ENCODE measurements at regions not wholly inside any gene's neighbourhood (a gene's known extent, or its start where the extent isn't known, plus 50 kb on each side); places are given as distances from the start of the nearest gene placed in this dataset.

- TF ChIP-seq POLR2A (IDR thresholded peaks at IDR 0.05) (no peak), CTCF (IDR thresholded peaks at IDR 0.05) (no peak)
- no peaks in the 10 kb centered on the region for H3K36me3 ChIP-seq (ENCODE audit: low read depth, missing control alignments)
- no peak for DNase-seq
- H3K9me3 ChIP-seq: no peaks in the 10 kb centered on the region
- intact Hi-C loops (cut with DNase I; ENCODE audit: low total_unique reads): no loop called here
- no peaks in the 10 kb centered on the region for H3K27me3 ChIP-seq
- H3K27ac ChIP-seq: no peak overlapping the region
- H3K4me3 ChIP-seq: no peak overlapping the region
- WGBS, 2 donors: 86 to 89% methylated on average over 2 of the region's 2 CpGs
- no peaks in the 10 kb centered on the region for H3K4me1 ChIP-seq
Measured at GRCh38 chr1:56331207-56331891, 248.0 kb downstream of the PLPP3 start.

- H3K9me3 ChIP-seq: no peaks in the 10 kb centered on the region
- no peak for TF ChIP-seq POLR2A (IDR thresholded peaks at IDR 0.05)
- no peak for TF ChIP-seq CTCF (IDR thresholded peaks at IDR 0.05)
- H3K27ac ChIP-seq: no peak overlapping the region
- intact Hi-C loops (cut with DNase I; ENCODE audit: low total_unique reads): no loop called here
- H3K27me3 ChIP-seq: no peaks in the 10 kb centered on the region
- H3K36me3 ChIP-seq (ENCODE audit: low read depth, missing control alignments): no peaks in the 10 kb centered on the region
- 71 to 92% methylated on average over 1 of the region's 1 CpG for WGBS, 2 donors
- no peak overlapping the region for H3K4me3 ChIP-seq
- no peaks in the 10 kb centered on the region for H3K4me1 ChIP-seq
- no peak for DNase-seq
Measured at GRCh38 chr1:56330391-56331026, 248.9 kb downstream of the PLPP3 start.

- TF ChIP-seq POLR2A (IDR thresholded peaks at IDR 0.05): no peak
- no peak for TF ChIP-seq CTCF (IDR thresholded peaks at IDR 0.05)
- no peak overlapping the region for H3K27ac ChIP-seq
- 100% methylated on average over 1 of the region's 1 CpG for WGBS, 2 donors
- no peak overlapping the region for H3K4me3 ChIP-seq
- H3K9me3 ChIP-seq: no peaks in the 10 kb centered on the region
- no peaks in the 10 kb centered on the region for H3K27me3 ChIP-seq
- DNase-seq: no peak
- H3K36me3 ChIP-seq (ENCODE audit: low read depth, missing control alignments): no peaks in the 10 kb centered on the region
- no peaks in the 10 kb centered on the region for H3K4me1 ChIP-seq
- intact Hi-C loops (cut with DNase I; ENCODE audit: low total_unique reads): no loop called here
Measured at GRCh38 chr1:56329970-56330369, 249.4 kb downstream of the PLPP3 start.

GRCh38 chr1:56327195-56327594 lies 252.2 kb downstream of the PLPP3 start:
- no peaks in the 10 kb centered on the region for H3K27me3 ChIP-seq
- H3K36me3 ChIP-seq (ENCODE audit: low read depth, missing control alignments): no peaks in the 10 kb centered on the region
- TF ChIP-seq CTCF (IDR thresholded peaks at IDR 0.05) (no peak), POLR2A (IDR thresholded peaks at IDR 0.05) (no peak)
- DNase-seq: no peak
- H3K4me3 ChIP-seq: no peak overlapping the region
- no peaks in the 10 kb centered on the region for H3K4me1 ChIP-seq
- H3K27ac ChIP-seq: no peak overlapping the region
- 88 to 97% methylated on average over 1 of the region's 1 CpG for WGBS, 2 donors
- no peaks in the 10 kb centered on the region for H3K9me3 ChIP-seq
- intact Hi-C loops (cut with DNase I; ENCODE audit: low total_unique reads): no loop called here

GRCh38 chr1:56326056-56326455 lies 253.3 kb downstream of the PLPP3 start:
- no peak overlapping the region for H3K27ac ChIP-seq
- H3K4me3 ChIP-seq: no peak overlapping the region
- 55 to 65% methylated on average over 3 of the region's 3 CpGs for WGBS, 2 donors
- intact Hi-C loops (cut with DNase I; ENCODE audit: low total_unique reads): no loop called here
- H3K27me3 ChIP-seq: no peaks in the 10 kb centered on the region
- H3K36me3 ChIP-seq (ENCODE audit: low read depth, missing control alignments): no peaks in the 10 kb centered on the region
- TF ChIP-seq CTCF (IDR thresholded peaks at IDR 0.05) (no peak), POLR2A (IDR thresholded peaks at IDR 0.05) (no peak)
- DNase-seq: no peak
- H3K4me1 ChIP-seq: peaks cover under 1% of the 10 kb centered on the region
- no peaks in the 10 kb centered on the region for H3K9me3 ChIP-seq

All from testis (tissue), 2 donors.